ENCODE measurements at regions not wholly inside any gene's neighbourhood (a gene's known extent, or its start where the extent isn't known, plus 50 kb on each side); places are given as distances from the start of the nearest gene placed in this dataset.

DNA sequence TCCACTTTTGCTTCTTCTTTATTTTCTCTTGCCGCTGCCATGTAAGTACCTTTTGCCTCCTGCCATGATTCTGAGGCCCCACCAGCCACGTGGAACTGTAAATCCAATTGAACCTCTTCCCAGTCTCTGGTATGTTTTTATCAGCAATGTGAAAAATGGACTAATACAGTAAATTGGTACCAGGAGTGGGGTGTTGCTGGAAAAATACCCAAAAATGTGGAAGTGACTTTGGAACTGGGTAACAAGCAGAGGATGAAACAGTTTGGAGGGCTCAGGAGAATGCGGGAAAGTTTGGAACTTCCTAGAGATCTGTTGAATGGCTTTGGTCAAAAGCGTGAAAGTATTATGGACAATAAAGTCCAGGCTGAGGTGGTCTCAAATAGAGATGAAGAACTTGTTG, 670.3 kb upstream of the ZWINT start:
- TF ChIP-seq CEBPB (IDR thresholded peaks at IDR 0.05; ENCODE audit: borderline replicate concordance, low read depth, low read length) = no peak
- no peak for TF ChIP-seq HNRNPH1 (optimal IDR thresholded peaks at IDR 0.05; ENCODE audit: low read depth, low read length)
- TF ChIP-seq, protein P1, sequence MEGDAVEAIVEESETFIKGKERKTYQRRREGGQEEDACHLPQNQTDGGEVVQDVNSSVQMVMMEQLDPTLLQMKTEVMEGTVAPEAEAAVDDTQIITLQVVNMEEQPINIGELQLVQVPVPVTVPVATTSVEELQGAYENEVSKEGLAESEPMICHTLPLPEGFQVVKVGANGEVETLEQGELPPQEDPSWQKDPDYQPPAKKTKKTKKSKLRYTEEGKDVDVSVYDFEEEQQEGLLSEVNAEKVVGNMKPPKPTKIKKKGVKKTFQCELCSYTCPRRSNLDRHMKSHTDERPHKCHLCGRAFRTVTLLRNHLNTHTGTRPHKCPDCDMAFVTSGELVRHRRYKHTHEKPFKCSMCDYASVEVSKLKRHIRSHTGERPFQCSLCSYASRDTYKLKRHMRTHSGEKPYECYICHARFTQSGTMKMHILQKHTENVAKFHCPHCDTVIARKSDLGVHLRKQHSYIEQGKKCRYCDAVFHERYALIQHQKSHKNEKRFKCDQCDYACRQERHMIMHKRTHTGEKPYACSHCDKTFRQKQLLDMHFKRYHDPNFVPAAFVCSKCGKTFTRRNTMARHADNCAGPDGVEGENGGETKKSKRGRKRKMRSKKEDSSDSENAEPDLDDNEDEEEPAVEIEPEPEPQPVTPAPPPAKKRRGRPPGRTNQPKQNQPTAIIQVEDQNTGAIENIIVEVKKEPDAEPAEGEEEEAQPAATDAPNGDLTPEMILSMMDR (CRISPR knock-in tag; IDR thresholded peaks at IDR 0.05) = no peak
- no peak for TF ChIP-seq RFX5 (IDR thresholded peaks at IDR 0.05; ENCODE audit: low read depth, low read length)
- no peak for TF ChIP-seq RBM22 (optimal IDR thresholded peaks at IDR 0.05; ENCODE audit: low read length)
- no peak for TF ChIP-seq ZNF543 (CRISPR knock-in tag; IDR thresholded peaks at IDR 0.05)
- no peak for TF ChIP-seq EZH2 (conservative IDR thresholded peaks at IDR 0.05; ENCODE audit: low read depth, low read length)
- TF ChIP-seq POLR2AphosphoS2 (IDR thresholded peaks at IDR 0.05; ENCODE audit: low read depth, low read length) = no peak
- TF ChIP-seq MED8 (CRISPR knock-in tag; IDR thresholded peaks at IDR 0.05; ENCODE audit: insufficient replicate concordance) = no peak
- no peak for TF ChIP-seq CBX2 (IDR thresholded peaks at IDR 0.05; ENCODE audit: low read depth, low read length)
- TF ChIP-seq CBX2 (CRISPR knock-in tag; IDR thresholded peaks at IDR 0.05; ENCODE audit: low read depth) = no peak

Data from HepG2 (cell line).